Endothelial cell (in vitro differentiated cells): ENCODE measurements at regions not wholly inside any gene's neighbourhood (a gene's known extent, or its start where the extent isn't known, plus 50 kb on each side); places are given as distances from the start of the nearest gene placed in this dataset.

Experiments used
- DNase-seq: peaks from one replicate; pipeline ENCODE4 v3.0.0; 2021; ENCODE audit warnings: low spot score
- H3K27ac Mint-ChIP-seq: one replicate; pipeline ENCODE4 v1.8.0; 2021; ENCODE audit warnings: mixed read lengths, inconsistent platforms; ENCODE audit not compliant: unreplicated experiment
- H3K27me3 Mint-ChIP-seq: one replicate; pipeline ENCODE4 v1.8.0; 2021; ENCODE audit warnings: mild to moderate bottlenecking, moderate library complexity, mixed read lengths, inconsistent platforms; ENCODE audit not compliant: unreplicated experiment
- H3K36me3 Mint-ChIP-seq: one replicate; pipeline ENCODE4 v1.8.0; 2021; ENCODE audit warnings: mild to moderate bottlenecking, low read depth, mixed read lengths, inconsistent platforms; ENCODE audit not compliant: unreplicated experiment
- H3K4me1 Mint-ChIP-seq: one replicate; pipeline ENCODE4 v1.8.0; 2021; ENCODE audit warnings: mild to moderate bottlenecking, mixed read lengths, inconsistent platforms; ENCODE audit not compliant: unreplicated experiment
- H3K4me3 Mint-ChIP-seq: one replicate; pipeline ENCODE4 v1.8.0; 2021; ENCODE audit warnings: mild to moderate bottlenecking, mixed read lengths, inconsistent platforms; ENCODE audit not compliant: unreplicated experiment
- H3K9me3 Mint-ChIP-seq: one replicate; pipeline ENCODE4 v1.8.0; 2021; ENCODE audit warnings: mixed read lengths, inconsistent platforms; ENCODE audit not compliant: unreplicated experiment
- CTCF ChIP-seq: fragments of 200-600 bp; sonication (generic); IDR thresholded peaks from one replicate; pipeline ENCODE4 v1.5.0; 2021; ENCODE audit warnings: antibody characterized with exemption; ENCODE audit not compliant: unreplicated experiment

GRCh38 chr20:58139849-58140786, 88.3 kb downstream of the ANKRD60 start:
- Mint-ChIP-seq H3K4me1 (peaks cover 14% of the 10 kb centered on the region), H3K36me3 (no peaks in the 10 kb centered on the region), H3K27me3 (peaks cover 6% of the 10 kb centered on the region), H3K9me3 (no peaks in the 10 kb centered on the region), H3K4me3 (no peak overlapping the region), H3K27ac (no peak overlapping the region)
- DNase-seq: no peak
- no peak for TF ChIP-seq CTCF

- no peak overlapping the region for H3K4me3 Mint-ChIP-seq
- no peak overlapping the region for H3K27ac Mint-ChIP-seq
- peaks cover 3% of the 10 kb centered on the region for H3K27me3 Mint-ChIP-seq
- peaks cover 14% of the 10 kb centered on the region for H3K4me1 Mint-ChIP-seq
- no peak for DNase-seq
- TF ChIP-seq CTCF: no peak
- no peaks in the 10 kb centered on the region for H3K36me3 Mint-ChIP-seq
- H3K9me3 Mint-ChIP-seq: no peaks in the 10 kb centered on the region
Measured at GRCh38 chr20:58138395-58138794, 90.1 kb downstream of the ANKRD60 start.

DNA sequence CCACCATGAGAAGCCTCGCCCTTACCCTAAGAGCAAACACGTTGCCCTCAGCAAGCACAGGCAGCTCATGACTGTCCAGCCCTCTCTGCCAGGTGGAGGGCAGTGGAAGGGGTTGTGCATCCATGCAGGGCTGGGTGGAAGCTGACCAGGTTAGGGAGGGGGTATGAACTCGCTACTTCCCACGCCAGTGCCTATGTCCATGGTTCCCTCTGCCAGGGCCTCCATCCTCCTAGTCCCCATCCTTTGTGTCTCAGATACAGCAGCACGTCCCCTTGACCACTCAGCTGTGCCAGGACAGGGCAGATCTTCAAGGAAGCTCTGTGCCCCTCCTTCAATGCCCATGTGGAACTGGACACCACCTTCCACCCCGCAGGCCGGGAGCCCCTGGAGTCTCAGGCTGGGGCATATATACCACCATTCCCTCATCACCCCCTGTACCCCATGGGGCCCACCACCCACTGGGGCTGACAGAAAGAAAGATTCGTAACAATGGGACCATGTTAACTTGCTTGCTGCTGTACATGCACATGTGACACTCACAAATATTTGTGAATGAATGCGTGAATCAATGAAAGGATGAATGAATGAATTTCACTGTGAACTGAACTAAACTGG, 90.7 kb downstream of the ANKRD60 start:
- Mint-ChIP-seq H3K27me3 (peaks cover 3% of the 10 kb centered on the region), H3K4me1 (peaks cover 14% of the 10 kb centered on the region), H3K9me3 (no peaks in the 10 kb centered on the region), H3K4me3 (no peak overlapping the region), H3K36me3 (no peaks in the 10 kb centered on the region), H3K27ac (no peak overlapping the region)
- no peak for TF ChIP-seq CTCF
- no peak for DNase-seq

DNA sequence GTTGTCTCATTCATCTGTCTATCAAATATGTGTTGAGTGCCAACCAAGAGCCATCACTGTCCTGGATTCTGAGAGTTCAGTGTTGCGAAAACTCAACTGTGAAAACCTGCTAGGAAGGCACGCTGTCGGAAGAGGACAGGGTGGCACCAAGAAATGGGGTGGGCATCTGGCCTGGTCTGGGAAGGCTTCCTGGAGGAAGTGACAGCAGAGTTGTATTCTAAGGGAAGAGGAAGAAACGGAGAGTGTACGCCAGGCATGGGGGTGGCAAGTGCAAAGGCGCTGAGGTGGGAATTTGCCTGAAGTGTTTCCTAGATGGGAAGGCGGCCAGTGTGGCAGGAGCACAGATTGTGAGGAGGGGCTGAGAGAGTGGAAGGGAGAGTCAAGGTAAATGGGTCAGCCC, 91.2 kb downstream of the ANKRD60 start:
- H3K27me3 Mint-ChIP-seq: peaks cover 3% of the 10 kb centered on the region
- no peak for TF ChIP-seq CTCF
- H3K4me3 Mint-ChIP-seq: no peak overlapping the region
- H3K27ac Mint-ChIP-seq: no peak overlapping the region
- no peaks in the 10 kb centered on the region for H3K36me3 Mint-ChIP-seq
- peaks cover 17% of the 10 kb centered on the region for H3K4me1 Mint-ChIP-seq
- DNase-seq: no peak
- no peaks in the 10 kb centered on the region for H3K9me3 Mint-ChIP-seq

GRCh38 chr20:58136149-58136484, 92.3 kb downstream of the ANKRD60 start:
- Mint-ChIP-seq H3K4me1 (peaks cover 28% of the 10 kb centered on the region), H3K27ac (no peak overlapping the region), H3K27me3 (peaks cover 3% of the 10 kb centered on the region), H3K9me3 (no peaks in the 10 kb centered on the region), H3K36me3 (no peaks in the 10 kb centered on the region), H3K4me3 (no peak overlapping the region)
- no peak for DNase-seq
- no peak for TF ChIP-seq CTCF
